ENCODE measurements at regions not wholly inside any gene's neighbourhood (a gene's known extent, or its start where the extent isn't known, plus 50 kb on each side); places are given as distances from the start of the nearest gene placed in this dataset.

DNA sequence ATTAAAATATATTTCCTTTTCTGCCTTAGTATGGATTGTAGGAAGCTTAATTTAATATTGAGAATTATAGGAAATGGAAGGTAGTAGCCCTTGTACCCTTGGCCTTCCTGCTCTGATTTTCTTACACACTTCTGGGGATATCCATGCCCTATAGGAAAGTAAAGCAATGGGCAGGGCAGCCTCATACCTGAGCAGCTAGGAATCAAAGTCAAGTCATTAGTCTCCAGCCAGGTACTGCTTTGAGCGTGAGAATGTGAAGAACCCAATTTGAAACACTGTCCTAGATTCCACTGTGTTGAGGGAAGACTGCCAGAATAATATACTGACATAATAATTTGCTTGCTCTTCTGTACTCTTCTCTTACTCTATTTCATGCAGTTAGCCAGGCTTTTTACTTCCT is 51.0 kb upstream of the L3MBTL3 start:
- DNase-seq (ENCODE audit: low read depth), result no peak
- H3K4me3 ChIP-seq (ENCODE audit: low read length), result no peak overlapping the region
- TF ChIP-seq, protein P1, sequence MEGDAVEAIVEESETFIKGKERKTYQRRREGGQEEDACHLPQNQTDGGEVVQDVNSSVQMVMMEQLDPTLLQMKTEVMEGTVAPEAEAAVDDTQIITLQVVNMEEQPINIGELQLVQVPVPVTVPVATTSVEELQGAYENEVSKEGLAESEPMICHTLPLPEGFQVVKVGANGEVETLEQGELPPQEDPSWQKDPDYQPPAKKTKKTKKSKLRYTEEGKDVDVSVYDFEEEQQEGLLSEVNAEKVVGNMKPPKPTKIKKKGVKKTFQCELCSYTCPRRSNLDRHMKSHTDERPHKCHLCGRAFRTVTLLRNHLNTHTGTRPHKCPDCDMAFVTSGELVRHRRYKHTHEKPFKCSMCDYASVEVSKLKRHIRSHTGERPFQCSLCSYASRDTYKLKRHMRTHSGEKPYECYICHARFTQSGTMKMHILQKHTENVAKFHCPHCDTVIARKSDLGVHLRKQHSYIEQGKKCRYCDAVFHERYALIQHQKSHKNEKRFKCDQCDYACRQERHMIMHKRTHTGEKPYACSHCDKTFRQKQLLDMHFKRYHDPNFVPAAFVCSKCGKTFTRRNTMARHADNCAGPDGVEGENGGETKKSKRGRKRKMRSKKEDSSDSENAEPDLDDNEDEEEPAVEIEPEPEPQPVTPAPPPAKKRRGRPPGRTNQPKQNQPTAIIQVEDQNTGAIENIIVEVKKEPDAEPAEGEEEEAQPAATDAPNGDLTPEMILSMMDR (conservative IDR thresholded peaks at IDR 0.05; ENCODE audit: low read depth, low read length), result no peak

DNA sequence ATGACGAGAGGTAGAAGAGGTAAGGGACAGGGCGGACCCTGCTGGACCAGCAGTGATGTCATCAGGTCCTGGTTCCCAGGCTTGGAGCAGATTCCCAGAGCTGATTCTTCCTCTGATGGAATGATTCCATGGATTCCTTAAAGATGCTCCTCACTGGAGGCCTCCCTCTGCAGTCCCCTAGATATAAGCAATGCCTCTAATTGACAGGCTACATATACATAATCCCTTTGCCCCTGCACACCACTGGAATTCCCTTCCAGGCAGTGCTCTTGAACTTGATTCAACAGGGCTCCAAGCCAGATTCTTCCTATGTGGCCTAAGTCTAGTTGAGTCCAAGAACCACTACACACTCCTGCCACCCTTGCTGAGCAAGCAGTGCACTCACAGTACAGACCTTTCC is 52.3 kb upstream of the L3MBTL3 start:
- H3K4me3 ChIP-seq (ENCODE audit: low read length), result no peak overlapping the region
- TF ChIP-seq, protein P1 (conservative IDR thresholded peaks at IDR 0.05; ENCODE audit: low read depth, low read length), result no peak
- DNase-seq (ENCODE audit: low read depth), result peak; percentile 21

DNA sequence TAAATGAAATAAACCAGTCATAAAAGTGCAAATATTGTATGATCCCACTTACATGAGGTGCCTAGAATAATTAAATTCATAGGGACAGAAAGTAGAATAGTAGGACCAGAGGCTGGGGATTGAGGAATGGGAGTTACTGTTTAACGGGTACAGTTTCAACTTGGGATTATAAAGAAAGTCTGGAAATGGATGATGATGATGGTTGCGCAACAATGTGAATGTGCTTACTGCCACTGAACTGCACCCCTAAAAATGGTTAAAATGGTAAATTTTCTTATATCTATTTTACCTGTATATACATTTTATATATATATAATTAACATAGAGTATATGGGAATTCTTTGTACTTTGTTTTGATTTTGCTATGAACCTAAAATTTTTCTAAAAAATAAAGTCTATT is 53.3 kb upstream of the L3MBTL3 start:
- TF ChIP-seq, protein P1 (conservative IDR thresholded peaks at IDR 0.05; ENCODE audit: low read depth, low read length), result no peak
- no peak for DNase-seq (ENCODE audit: low read depth)

DNA sequence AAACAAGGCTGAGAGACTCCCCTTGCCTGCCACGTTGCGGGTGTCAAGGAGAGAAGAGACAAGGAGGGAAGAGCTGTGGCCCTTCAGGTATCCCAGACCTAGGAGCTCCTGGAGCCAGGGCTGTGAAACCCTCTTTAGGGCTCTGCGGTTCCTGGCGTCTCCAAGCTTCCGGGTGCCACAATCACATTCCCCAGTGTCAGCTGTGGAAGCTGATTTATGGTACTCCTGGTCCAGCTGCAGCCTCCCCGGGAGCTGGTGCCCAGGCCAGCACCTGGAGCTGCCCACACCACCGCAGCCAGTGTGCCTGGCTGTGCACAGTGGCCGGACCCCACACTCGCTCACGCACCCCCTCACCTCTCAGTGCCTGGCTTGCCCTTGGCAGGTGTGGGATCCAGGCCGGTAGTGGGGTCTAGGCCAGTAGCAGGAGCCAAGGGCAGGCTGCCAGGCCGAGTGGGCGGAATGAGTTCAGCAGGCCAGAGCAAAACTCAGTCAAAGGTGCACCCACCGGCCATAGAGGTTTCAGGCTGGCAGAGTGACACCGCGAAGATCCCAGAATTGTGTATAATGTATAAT is 58.9 kb upstream of the L3MBTL3 start:
- no peak overlapping the region for H3K4me3 ChIP-seq (ENCODE audit: low read length)
- TF ChIP-seq, protein P1 (conservative IDR thresholded peaks at IDR 0.05; ENCODE audit: low read depth, low read length), result no peak

More for the DNA sequence above, 53.3 kb upstream of the L3MBTL3 start:
- H3K4me3 ChIP-seq (ENCODE audit: low read length), result no peak overlapping the region

DNA sequence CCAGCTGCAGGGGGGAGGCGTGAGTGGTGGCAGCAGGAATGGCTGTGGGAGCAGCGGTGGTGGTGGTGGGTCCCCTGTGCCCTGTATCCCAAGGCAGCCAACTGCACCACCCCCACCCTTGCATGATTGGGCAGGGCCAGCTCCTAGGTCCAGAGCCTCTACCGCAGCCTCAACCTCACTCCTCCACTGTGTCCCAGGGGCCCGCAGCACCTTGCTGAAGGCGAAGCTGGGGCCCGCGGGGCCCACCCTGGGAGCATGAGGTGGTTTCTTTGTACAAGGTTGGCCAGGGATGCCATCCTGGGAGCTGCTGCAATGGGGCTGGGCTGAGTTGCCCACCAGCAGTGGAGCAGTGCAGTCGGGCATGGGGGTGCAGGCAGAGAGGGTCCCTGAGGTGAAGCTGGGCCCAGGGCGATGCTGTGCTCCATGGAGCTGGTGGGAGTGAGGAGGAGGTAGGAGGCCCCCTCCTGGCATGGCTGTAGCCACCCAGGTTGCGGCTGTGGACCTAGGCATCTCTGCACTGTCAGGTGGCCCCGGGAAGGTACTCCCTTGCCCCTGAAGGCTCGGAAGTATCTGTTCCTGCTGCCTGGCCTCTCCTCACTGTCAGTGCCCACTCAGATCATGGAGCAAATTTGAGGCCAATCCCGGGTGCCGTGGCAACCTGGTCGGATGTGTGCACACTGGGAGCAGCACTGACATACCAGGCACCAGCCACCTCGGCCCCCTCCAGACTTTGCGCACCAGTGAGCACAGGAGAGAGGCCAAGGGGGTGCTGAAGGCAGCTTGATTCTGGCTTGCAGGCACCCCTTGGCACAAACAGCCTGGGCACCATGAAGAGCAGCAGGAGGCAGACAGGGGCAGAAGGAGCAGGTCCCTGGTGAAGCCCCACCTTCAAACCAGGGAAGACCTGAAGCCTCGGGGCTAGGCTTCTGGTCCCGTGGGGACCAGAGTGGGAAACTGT is 60.2 kb upstream of the L3MBTL3 start:
- no peak for DNase-seq (ENCODE audit: low read depth)
- H3K4me3 ChIP-seq (ENCODE audit: low read length), result no peak overlapping the region
- TF ChIP-seq, protein P1 (conservative IDR thresholded peaks at IDR 0.05; ENCODE audit: low read depth, low read length), result no peak

More for the DNA sequence above, 58.9 kb upstream of the L3MBTL3 start:
- no peak for DNase-seq (ENCODE audit: low read depth)

DNA sequence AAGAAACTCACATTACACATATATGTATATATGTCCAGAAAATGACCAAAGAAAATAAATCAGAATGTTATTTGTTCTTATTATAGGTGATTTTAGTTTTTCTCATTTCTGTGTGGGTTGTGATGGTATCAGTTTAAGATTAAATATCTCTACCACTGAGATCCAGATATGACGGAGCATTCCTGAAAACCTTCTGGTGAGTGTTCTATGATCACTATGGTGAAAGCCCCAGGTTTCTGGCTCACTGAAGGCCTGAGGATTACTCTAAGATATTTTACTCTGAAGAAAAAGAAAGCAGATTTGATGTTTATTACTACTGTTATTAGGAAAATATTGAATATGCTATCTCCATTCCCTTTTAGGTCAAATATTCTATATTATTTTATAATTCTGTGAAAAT is 62.8 kb upstream of the L3MBTL3 start:
- no peak for DNase-seq (ENCODE audit: low read depth)
- H3K4me3 ChIP-seq (ENCODE audit: low read length), result no peak overlapping the region
- TF ChIP-seq, protein P1 (conservative IDR thresholded peaks at IDR 0.05; ENCODE audit: low read depth, low read length), result no peak

All from retinal pigment epithelial cell (primary cell).